Glutamatergic neuron (in vitro differentiated cells): ENCODE measurements at regions not wholly inside any gene's neighbourhood (a gene's known extent, or its start where the extent isn't known, plus 50 kb on each side); places are given as distances from the start of the nearest gene placed in this dataset.
"Not testable (repeated sequence)": the region's sequence is repeated elsewhere in the genome, so short reads cannot be mapped to it uniquely, and the experiment has no call there.

ENCODE experiments used
- DNase-seq: peaks from one replicate; pipeline ENCODE4 v3.0.0; 2022
- H3K27ac Mint-ChIP-seq: one replicate; pipeline ENCODE4 v1.8.0; 2020; ENCODE audit warnings: mild to moderate bottlenecking, mixed read lengths, inconsistent platforms; ENCODE audit not compliant: unreplicated experiment
- H3K27me3 Mint-ChIP-seq: one replicate; pipeline ENCODE4 v1.8.0; 2020; ENCODE audit warnings: mild to moderate bottlenecking, moderate library complexity, mixed read lengths, inconsistent platforms; ENCODE audit not compliant: unreplicated experiment
- H3K36me3 Mint-ChIP-seq: one replicate; pipeline ENCODE4 v1.8.0; 2020; ENCODE audit warnings: mild to moderate bottlenecking, mixed read lengths, inconsistent platforms; ENCODE audit not compliant: unreplicated experiment
- H3K4me1 Mint-ChIP-seq: one replicate; pipeline ENCODE4 v1.8.0; 2020; ENCODE audit warnings: mild to moderate bottlenecking, low read depth, mixed read lengths, inconsistent platforms; ENCODE audit not compliant: unreplicated experiment
- H3K4me3 Mint-ChIP-seq: one replicate; pipeline ENCODE4 v1.8.0; 2020; ENCODE audit warnings: mild to moderate bottlenecking, mixed read lengths, inconsistent platforms; ENCODE audit not compliant: unreplicated experiment
- H3K9me3 Mint-ChIP-seq: one replicate; pipeline ENCODE4 v1.8.0; 2020; ENCODE audit warnings: mild to moderate bottlenecking, moderate library complexity, mixed read lengths, inconsistent platforms; ENCODE audit not compliant: unreplicated experiment
- CTCF ChIP-seq: fragments of 200-600 bp; sonication (generic); IDR thresholded peaks from one replicate; pipeline ENCODE4 v1.5.0; 2021; ENCODE audit not compliant: partially characterized antibody, unreplicated experiment

GRCh38 chr14:105745433-105746123, 219.2 kb downstream of the TMEM121 start:
- no peaks in the 10 kb centered on the region for H3K4me1 Mint-ChIP-seq
- TF ChIP-seq CTCF, result no peak
- H3K27me3 Mint-ChIP-seq, result peaks cover 24% of the 10 kb centered on the region
- peaks cover 4% of the 10 kb centered on the region for H3K36me3 Mint-ChIP-seq
- no peak for DNase-seq
- H3K27ac Mint-ChIP-seq, result no peak overlapping the region
- H3K4me3 Mint-ChIP-seq, result no peak overlapping the region
- peaks cover 30% of the 10 kb centered on the region for H3K9me3 Mint-ChIP-seq

- Mint-ChIP-seq H3K9me3 (peaks cover 30% of the 10 kb centered on the region), H3K27me3 (peaks cover 24% of the 10 kb centered on the region), H3K27ac (no peak overlapping the region), H3K4me3 (no peak overlapping the region), H3K36me3 (peaks cover 5% of the 10 kb centered on the region), H3K4me1 (no peaks in the 10 kb centered on the region)
- no peak for DNase-seq
- TF ChIP-seq CTCF, result no peak
These were observed 219.7 kb downstream of the TMEM121 start for GRCh38 chr14:105746124-105746514.

- Mint-ChIP-seq H3K9me3 (peaks cover 29% of the 10 kb centered on the region), H3K27me3 (peaks cover 23% of the 10 kb centered on the region)
- H3K4me3 Mint-ChIP-seq, H3K4me1 Mint-ChIP-seq, H3K36me3 Mint-ChIP-seq, DNase-seq, H3K27ac Mint-ChIP-seq: not testable (repeated sequence)
These were observed 220.6 kb downstream of the TMEM121 start for GRCh38 chr14:105746800-105747502.

- Mint-ChIP-seq H3K9me3 (peaks cover 24% of the 10 kb centered on the region), H3K27me3 (peaks cover 20% of the 10 kb centered on the region)
- not testable (repeated sequence) for H3K4me3 Mint-ChIP-seq, DNase-seq, H3K4me1 Mint-ChIP-seq, H3K36me3 Mint-ChIP-seq, H3K27ac Mint-ChIP-seq
These were observed 221.3 kb downstream of the TMEM121 start for GRCh38 chr14:105747503-105748203.

GRCh38 chr14:105748204-105748578, 221.8 kb downstream of the TMEM121 start:
- no peak overlapping the region for H3K4me3 Mint-ChIP-seq
- DNase-seq, result no peak
- no peak for TF ChIP-seq CTCF
- H3K9me3 Mint-ChIP-seq, result peaks cover 22% of the 10 kb centered on the region
- peaks cover 5% of the 10 kb centered on the region for H3K36me3 Mint-ChIP-seq
- H3K4me1 Mint-ChIP-seq, result no peaks in the 10 kb centered on the region
- H3K27ac Mint-ChIP-seq, result no peak overlapping the region
- peaks cover 20% of the 10 kb centered on the region for H3K27me3 Mint-ChIP-seq

- H3K36me3 Mint-ChIP-seq, DNase-seq, H3K4me1 Mint-ChIP-seq, H3K27ac Mint-ChIP-seq, H3K4me3 Mint-ChIP-seq: not testable (repeated sequence)
- H3K9me3 Mint-ChIP-seq, result peaks cover 23% of the 10 kb centered on the region
- H3K27me3 Mint-ChIP-seq, result peaks cover 20% of the 10 kb centered on the region
These were observed 222.3 kb downstream of the TMEM121 start for GRCh38 chr14:105748710-105749109.

- peaks cover 25% of the 10 kb centered on the region for H3K9me3 Mint-ChIP-seq
- H3K27ac Mint-ChIP-seq, result not testable (repeated sequence)
These were observed 223.6 kb downstream of the TMEM121 start for GRCh38 chr14:105749870-105750541.

GRCh38 chr14:105751291-105751751, 224.9 kb downstream of the TMEM121 start:
- DNase-seq, H3K4me3 Mint-ChIP-seq, H3K4me1 Mint-ChIP-seq, H3K36me3 Mint-ChIP-seq, H3K27ac Mint-ChIP-seq: not testable (repeated sequence)
- Mint-ChIP-seq H3K9me3 (peaks cover 20% of the 10 kb centered on the region), H3K27me3 (peaks cover 12% of the 10 kb centered on the region)

More at GRCh38 chr14:105749870-105750541, 223.6 kb downstream of the TMEM121 start:
- DNase-seq, H3K4me1 Mint-ChIP-seq, H3K4me3 Mint-ChIP-seq, H3K36me3 Mint-ChIP-seq: not testable (repeated sequence)
- H3K27me3 Mint-ChIP-seq, result peaks cover 20% of the 10 kb centered on the region

- H3K4me1 Mint-ChIP-seq, H3K27ac Mint-ChIP-seq, H3K27me3 Mint-ChIP-seq, H3K36me3 Mint-ChIP-seq, H3K4me3 Mint-ChIP-seq, DNase-seq: not testable (repeated sequence)
- peaks cover 14% of the 10 kb centered on the region for H3K9me3 Mint-ChIP-seq
These were observed 226.0 kb downstream of the TMEM121 start for GRCh38 chr14:105752420-105752819.
